Sigmoid colon (tissue), 6 donors: ENCODE measurements at regions not wholly inside any gene's neighbourhood (a gene's known extent, or its start where the extent isn't known, plus 50 kb on each side); places are given as distances from the start of the nearest gene placed in this dataset.

Source experiments
- DNase-seq: peaks from one replicate; pipeline ENCODE4 v3.0.0-alpha.2; 2019
- H3K27ac ChIP-seq, 4 donors: fragments of 200-600 bp; sonication (generic); one replicate each; pipeline ENCODE4 v1.5.1; 2016 to 2019; ENCODE audit warnings: mild to moderate bottlenecking in 1 of 4
- H3K27me3 ChIP-seq, 3 donors: fragments of 200-600 bp; sonication (generic); one replicate each; pipeline ENCODE4 v1.5.1; 2019; ENCODE audit warnings: mild to moderate bottlenecking in 1 of 3
- H3K36me3 ChIP-seq, 4 donors: fragments of 200-600 bp; sonication (generic); one replicate each; pipeline ENCODE4 v1.5.1; 2016 to 2019
- H3K4me1 ChIP-seq, 4 donors: fragments of 200-600 bp; sonication (generic); one replicate each; pipeline ENCODE4 v1.5.1; 2017 to 2019
- H3K4me3 ChIP-seq, 4 donors: fragments of 200-600 bp; sonication (generic); one replicate each; pipeline ENCODE4 v1.5.1; 2017 to 2019; ENCODE audit warnings: mild to moderate bottlenecking in 2 of 4, moderate library complexity in 1 of 4
- H3K9me3 ChIP-seq, 4 donors: fragments of 200-600 bp in 3 of 4; sonication (generic) in 3 of 4; one replicate each; pipeline versions ENCODE4 v1.5.1 to v1.6.1; 2013 to 2019
- CTCF ChIP-seq, 4 experiments: fragments of 450-650 bp in 3 of 4; fragments of 200-600 bp in 1 of 4; IDR thresholded peaks; one replicate each; pipeline ENCODE4 v1.5.1; 2016 to 2019; ENCODE audit warnings: antibody characterized with exemption in 4 of 4, mild to moderate bottlenecking in 3 of 4, moderate library complexity in 2 of 4
- EP300 ChIP-seq, 4 donors: sonication (generic); formaldehyde crosslinking; IDR thresholded peaks; one replicate each; pipeline ENCODE4 v1.6.1; 2017; ENCODE audit warnings: antibody characterized with exemption in 4 of 4
- POLR2A ChIP-seq, 2 donors: fragments of 450-650 bp; IDR thresholded peaks; one replicate each; pipeline ENCODE4 v1.6.1; 2016; ENCODE audit warnings: antibody characterized with exemption in 2 of 2, mild to moderate bottlenecking in 2 of 2, moderate library complexity in 2 of 2
- POLR2AphosphoS5 ChIP-seq, 4 donors: sonication (generic); formaldehyde crosslinking; IDR thresholded peaks; one replicate each; pipeline ENCODE4 v1.6.1; 2017; ENCODE audit warnings: antibody characterized with exemption in 4 of 4
- WGBS, 2 donors: extraction: QIAGEN DNeasy Blood & Tissue Kit; methylation state at CpG; one replicate each; pipeline ENCODE4 v1.1.7; 2013; 5-methylcytosine and 5-hydroxymethylcytosine counted together
- intact Hi-C: fragments of 100-400 bp; cut with DNase I; formaldehyde crosslinking; loops from one replicate; pipeline ENCODE4 v1.15.1; 2023
- donor health status: healthy with polysubstance abuse.
- donor health status: healthy.

- Histone ChIP-seq H3K36me3 (no peaks in the 10 kb centered on the region), H3K27ac (no peak overlapping the region), H3K27me3 (no peaks in the 10 kb centered on the region), H3K4me3 (no peak overlapping the region), H3K4me1 (no peaks in the 10 kb centered on the region), H3K9me3 (no peaks in the 10 kb centered on the region)
- intact Hi-C loops: no loop called here
- TF ChIP-seq CTCF (IDR thresholded peaks at IDR 0.05) (no peak), EP300 (IDR thresholded peaks at IDR 0.05) (no peak), POLR2A (IDR thresholded peaks at IDR 0.05) (no peak), POLR2AphosphoS5 (IDR thresholded peaks at IDR 0.05) (no peak)
- WGBS, 2 donors: 30 to 71% methylated on average over 1 of the region's 1 CpG
- DNase-seq: no peak
Measured at GRCh38 chr4:93996895-93997294, 168.3 kb downstream of the ATOH1 start.

- WGBS, 2 donors: 74 to 77% methylated on average over 1 of the region's 1 CpG
Measured at GRCh38 chr4:94000559-94000958, 172.0 kb downstream of the ATOH1 start.

GRCh38 chr4:94006932-94007331 is 178.4 kb downstream of the ATOH1 start:
- H3K9me3 ChIP-seq: no peaks in the 10 kb centered on the region
- H3K36me3 ChIP-seq: no peaks in the 10 kb centered on the region
- H3K27me3 ChIP-seq: no peaks in the 10 kb centered on the region
- no peak for DNase-seq
- H3K27ac ChIP-seq: no peak overlapping the region
- intact Hi-C loops: no loop called here
- TF ChIP-seq EP300 (IDR thresholded peaks at IDR 0.05) (no peak), CTCF (IDR thresholded peaks at IDR 0.05) (no peak), POLR2AphosphoS5 (IDR thresholded peaks at IDR 0.05) (no peak), POLR2A (IDR thresholded peaks at IDR 0.05) (no peak)
- WGBS, 2 donors: 84 to 98% methylated on average over 1 of the region's 1 CpG
- no peak overlapping the region for H3K4me3 ChIP-seq
- H3K4me1 ChIP-seq: no peaks in the 10 kb centered on the region

More at GRCh38 chr4:94000559-94000958, 172.0 kb downstream of the ATOH1 start:
- no peaks in the 10 kb centered on the region for H3K36me3 ChIP-seq
- H3K4me3 ChIP-seq: no peak overlapping the region
- TF ChIP-seq POLR2A (IDR thresholded peaks at IDR 0.05) (no peak), POLR2AphosphoS5 (IDR thresholded peaks at IDR 0.05) (no peak), EP300 (IDR thresholded peaks at IDR 0.05) (no peak), CTCF (IDR thresholded peaks at IDR 0.05) (no peak)
- intact Hi-C loops: no loop called here
- no peaks in the 10 kb centered on the region for H3K9me3 ChIP-seq
- no peaks in the 10 kb centered on the region for H3K4me1 ChIP-seq
- no peak overlapping the region for H3K27ac ChIP-seq
- H3K27me3 ChIP-seq: no peaks in the 10 kb centered on the region
- no peak for DNase-seq

- H3K27me3 ChIP-seq: no peaks in the 10 kb centered on the region
- intact Hi-C loops: no loop called here
- TF ChIP-seq POLR2AphosphoS5 (IDR thresholded peaks at IDR 0.05): no peak
- no peak for TF ChIP-seq EP300 (IDR thresholded peaks at IDR 0.05)
- no peak for TF ChIP-seq POLR2A (IDR thresholded peaks at IDR 0.05)
- TF ChIP-seq CTCF (IDR thresholded peaks at IDR 0.05): no peak
- no peak overlapping the region for H3K4me3 ChIP-seq
- no peak overlapping the region for H3K27ac ChIP-seq
- no peak for DNase-seq
- H3K4me1 ChIP-seq: no peaks in the 10 kb centered on the region
- H3K36me3 ChIP-seq: no peaks in the 10 kb centered on the region
- H3K9me3 ChIP-seq: no peaks in the 10 kb centered on the region
- whole genome bisulfite sequencing, 2 donors: 77 to 86% methylated on average over 2 of the region's 2 CpGs
Measured at GRCh38 chr4:94011190-94011589, 182.6 kb downstream of the ATOH1 start.

- Histone ChIP-seq H3K4me1 (no peaks in the 10 kb centered on the region), H3K9me3 (no peaks in the 10 kb centered on the region), H3K27me3 (no peaks in the 10 kb centered on the region), H3K4me3 (no peak overlapping the region), H3K27ac (no peak overlapping the region), H3K36me3 (no peaks in the 10 kb centered on the region)
- TF ChIP-seq POLR2A (IDR thresholded peaks at IDR 0.05): no peak
- WGBS, 2 donors: 12 to 69% methylated on average over 3 of the region's 3 CpGs
- no peak for DNase-seq
- intact Hi-C loops: no loop called here
Measured at GRCh38 chr4:94014484-94015136, 186.1 kb downstream of the ATOH1 start.
